ENCODE measurements at regions not wholly inside any gene's neighbourhood (a gene's known extent, or its start where the extent isn't known, plus 50 kb on each side); places are given as distances from the start of the nearest gene placed in this dataset.
"Not testable (repeated sequence)": the region's sequence is repeated elsewhere in the genome, so short reads cannot be mapped to it uniquely, and the experiment has no call there.

GRCh38 chr5:112064271-112064701 lies 307.3 kb upstream of the NREP start:
- Mint-ChIP-seq H3K27ac (no peak overlapping the region), H3K9me3 (no peaks in the 10 kb centered on the region), H3K27me3 (no peaks in the 10 kb centered on the region), H3K4me1 (no peaks in the 10 kb centered on the region), H3K36me3 (ENCODE audit: low read depth) (no peaks in the 10 kb centered on the region), H3K4me3 (no peak overlapping the region)
- ChIA-PET POLR2A (no interaction called here), CTCF (no interaction called here)
- DNase-seq, result no peak

- Mint-ChIP-seq H3K9me3 (no peaks in the 10 kb centered on the region), H3K4me3 (no peak overlapping the region), H3K36me3 (ENCODE audit: low read depth) (no peaks in the 10 kb centered on the region), H3K4me1 (no peaks in the 10 kb centered on the region), H3K27ac (no peak overlapping the region), H3K27me3 (no peaks in the 10 kb centered on the region)
- ChIA-PET POLR2A (no interaction called here), CTCF (no interaction called here)
- DNase-seq, result no peak
Measured at GRCh38 chr5:112063856-112064255, 306.9 kb upstream of the NREP start.

GRCh38 chr5:112063191-112063590 lies 306.2 kb upstream of the NREP start:
- CTCF ChIA-PET, result no interaction called here
- Mint-ChIP-seq H3K4me3 (no peak overlapping the region), H3K9me3 (no peaks in the 10 kb centered on the region)

GRCh38 chr5:112062181-112062580 lies 305.2 kb upstream of the NREP start:
- no peaks in the 10 kb centered on the region for H3K36me3 Mint-ChIP-seq (ENCODE audit: low read depth)
- H3K4me1 Mint-ChIP-seq, result no peaks in the 10 kb centered on the region
- POLR2A ChIA-PET, result no interaction called here
- no peak overlapping the region for H3K27ac Mint-ChIP-seq
- no peaks in the 10 kb centered on the region for H3K9me3 Mint-ChIP-seq
- H3K4me3 Mint-ChIP-seq, result no peak overlapping the region
- CTCF ChIA-PET, result no interaction called here
- H3K27me3 Mint-ChIP-seq, result no peaks in the 10 kb centered on the region
- no peak for DNase-seq

More at GRCh38 chr5:112063191-112063590, 306.2 kb upstream of the NREP start:
- Mint-ChIP-seq H3K27me3 (no peaks in the 10 kb centered on the region), H3K27ac (no peak overlapping the region), H3K4me1 (no peaks in the 10 kb centered on the region), H3K36me3 (ENCODE audit: low read depth) (no peaks in the 10 kb centered on the region)
- DNase-seq, result no peak
- POLR2A ChIA-PET, result no interaction called here

- Mint-ChIP-seq H3K36me3 (ENCODE audit: low read depth) (no peaks in the 10 kb centered on the region), H3K4me1 (no peaks in the 10 kb centered on the region), H3K4me3 (no peak overlapping the region), H3K27me3 (no peaks in the 10 kb centered on the region), H3K9me3 (no peaks in the 10 kb centered on the region), H3K27ac (no peak overlapping the region)
- POLR2A ChIA-PET, result no interaction called here
- no peak for DNase-seq
- CTCF ChIA-PET, result no interaction called here
Measured at GRCh38 chr5:112061666-112062065, 304.7 kb upstream of the NREP start.

- Mint-ChIP-seq H3K27ac (no peak overlapping the region), H3K9me3 (no peaks in the 10 kb centered on the region), H3K27me3 (no peaks in the 10 kb centered on the region), H3K4me1 (no peaks in the 10 kb centered on the region), H3K4me3 (no peak overlapping the region), H3K36me3 (ENCODE audit: low read depth) (no peaks in the 10 kb centered on the region)
- CTCF ChIA-PET, result no interaction called here
- DNase-seq, result no peak
- POLR2A ChIA-PET, result no interaction called here
Measured at GRCh38 chr5:112059579-112060135, 302.7 kb upstream of the NREP start.

- CTCF ChIA-PET, result no interaction called here
- Mint-ChIP-seq H3K4me3 (no peak overlapping the region), H3K4me1 (no peaks in the 10 kb centered on the region), H3K27me3 (peaks cover 2% of the 10 kb centered on the region), H3K27ac (no peak overlapping the region), H3K9me3 (peaks cover 3% of the 10 kb centered on the region), H3K36me3 (ENCODE audit: low read depth) (no peaks in the 10 kb centered on the region)
- no peak for DNase-seq
- POLR2A ChIA-PET, result no interaction called here
Measured at GRCh38 chr5:112049738-112050137, 292.7 kb upstream of the NREP start.

GRCh38 chr5:112036206-112036605 lies 279.2 kb upstream of the NREP start:
- Mint-ChIP-seq H3K4me3 (no peak overlapping the region), H3K9me3 (no peaks in the 10 kb centered on the region), H3K36me3 (ENCODE audit: low read depth) (no peaks in the 10 kb centered on the region), H3K4me1 (no peaks in the 10 kb centered on the region), H3K27me3 (no peaks in the 10 kb centered on the region), H3K27ac (no peak overlapping the region)
- ChIA-PET CTCF (no interaction called here), POLR2A (no interaction called here)
- no peak for DNase-seq

- no peak for DNase-seq
- no peak overlapping the region for H3K4me3 Mint-ChIP-seq
- H3K27ac Mint-ChIP-seq, result no peak overlapping the region
- H3K9me3 Mint-ChIP-seq, result no peaks in the 10 kb centered on the region
- no peaks in the 10 kb centered on the region for H3K27me3 Mint-ChIP-seq
- ChIA-PET POLR2A (no interaction called here), CTCF (no interaction called here)
- no peaks in the 10 kb centered on the region for H3K36me3 Mint-ChIP-seq (ENCODE audit: low read depth)
- H3K4me1 Mint-ChIP-seq, result no peaks in the 10 kb centered on the region
Measured at GRCh38 chr5:112034421-112034979, 277.5 kb upstream of the NREP start.

- H3K4me1 Mint-ChIP-seq; H3K27me3 Mint-ChIP-seq; DNase-seq; H3K4me3 Mint-ChIP-seq; CTCF ChIA-PET; H3K27ac Mint-ChIP-seq; H3K9me3 Mint-ChIP-seq; POLR2A ChIA-PET; H3K36me3 Mint-ChIP-seq (ENCODE audit: low read depth): not testable (repeated sequence)
Measured at GRCh38 chr5:112026879-112027278, 269.9 kb upstream of the NREP start.

GRCh38 chr5:112025757-112026156 lies 268.8 kb upstream of the NREP start:
- H3K27ac Mint-ChIP-seq, result no peak overlapping the region
- POLR2A ChIA-PET, result no interaction called here

GRCh38 chr5:112024769-112025168 lies 267.8 kb upstream of the NREP start:
- no peaks in the 10 kb centered on the region for H3K4me1 Mint-ChIP-seq
- H3K4me3 Mint-ChIP-seq, result no peak overlapping the region
- H3K36me3 Mint-ChIP-seq (ENCODE audit: low read depth), result no peaks in the 10 kb centered on the region
- DNase-seq, result no peak
- no peak overlapping the region for H3K27ac Mint-ChIP-seq
- no peaks in the 10 kb centered on the region for H3K27me3 Mint-ChIP-seq
- POLR2A ChIA-PET, result no interaction called here
- CTCF ChIA-PET, result no interaction called here
- no peaks in the 10 kb centered on the region for H3K9me3 Mint-ChIP-seq

More at GRCh38 chr5:112025757-112026156, 268.8 kb upstream of the NREP start:
- CTCF ChIA-PET, result no interaction called here
- Mint-ChIP-seq H3K9me3 (no peaks in the 10 kb centered on the region), H3K27me3 (no peaks in the 10 kb centered on the region), H3K4me3 (no peak overlapping the region), H3K4me1 (no peaks in the 10 kb centered on the region), H3K36me3 (ENCODE audit: low read depth) (no peaks in the 10 kb centered on the region)
- no peak for DNase-seq

- no peak overlapping the region for H3K27ac Mint-ChIP-seq
- H3K27me3 Mint-ChIP-seq, result no peaks in the 10 kb centered on the region
- DNase-seq, result no peak
- no peaks in the 10 kb centered on the region for H3K4me1 Mint-ChIP-seq
- CTCF ChIA-PET, result no interaction called here
- H3K9me3 Mint-ChIP-seq, result no peaks in the 10 kb centered on the region
- H3K4me3 Mint-ChIP-seq, result no peak overlapping the region
- no peaks in the 10 kb centered on the region for H3K36me3 Mint-ChIP-seq (ENCODE audit: low read depth)
- POLR2A ChIA-PET, result no interaction called here
Measured at GRCh38 chr5:112024221-112024620, 267.2 kb upstream of the NREP start.

GRCh38 chr5:112023766-112024165 lies 266.8 kb upstream of the NREP start:
- H3K4me3 Mint-ChIP-seq, result no peak overlapping the region
- no peaks in the 10 kb centered on the region for H3K4me1 Mint-ChIP-seq
- H3K27me3 Mint-ChIP-seq, result no peaks in the 10 kb centered on the region
- ChIA-PET POLR2A (no interaction called here), CTCF (no interaction called here)
- no peak overlapping the region for H3K27ac Mint-ChIP-seq
- DNase-seq, result no peak
- H3K9me3 Mint-ChIP-seq, result no peaks in the 10 kb centered on the region
- H3K36me3 Mint-ChIP-seq (ENCODE audit: low read depth), result no peaks in the 10 kb centered on the region

- POLR2A ChIA-PET, result no interaction called here
- Mint-ChIP-seq H3K4me3 (no peak overlapping the region), H3K9me3 (no peaks in the 10 kb centered on the region), H3K4me1 (no peaks in the 10 kb centered on the region), H3K36me3 (ENCODE audit: low read depth) (no peaks in the 10 kb centered on the region), H3K27me3 (no peaks in the 10 kb centered on the region), H3K27ac (no peak overlapping the region)
- no peak for DNase-seq
- CTCF ChIA-PET, result no interaction called here
Measured at GRCh38 chr5:112018846-112019245, 261.9 kb upstream of the NREP start.

Measured in activated CD4-positive, alpha-beta memory T cell treated with anti-CD3 and anti-CD28 coated beads, Interleukin-2, amount 10 ng/mL, durations not matched to agents 7 days and 5 days (primary cell).